ENCODE measurements at regions not wholly inside any gene's neighbourhood (a gene's known extent, or its start where the extent isn't known, plus 50 kb on each side); places are given as distances from the start of the nearest gene placed in this dataset.

GRCh38 chr6:104324301-104324700 is 535.4 kb downstream of the HACE1 start:
- TF ChIP-seq EZH2 (IDR thresholded peaks at IDR 0.05; ENCODE audit: borderline replicate concordance, low read length) (no peak), CTCF (IDR thresholded peaks at IDR 0.05; ENCODE audit: low read length) (no peak)
- no peaks in the 10 kb centered on the region for H3K79me2 ChIP-seq (ENCODE audit: insufficient read depth, low read length)
- H2AFZ ChIP-seq (ENCODE audit: low read length), result no peak overlapping the region
- no peak overlapping the region for H3K4me3 ChIP-seq (ENCODE audit: low read depth, low read length, poor library complexity, severe bottlenecking)
- H3F3A ChIP-seq (ENCODE audit: insufficient read depth, low read length), result no peaks in the 10 kb centered on the region
- no peaks in the 10 kb centered on the region for H4K20me1 ChIP-seq (ENCODE audit: insufficient read depth, low read length)
- H3K4me2 ChIP-seq (ENCODE audit: low read length), result no peak overlapping the region
- H3K27me3 ChIP-seq (ENCODE audit: insufficient read depth, low read length), result no peaks in the 10 kb centered on the region
- H3K27ac ChIP-seq (ENCODE audit: low read depth, low read length, poor library complexity, severe bottlenecking), result no peak overlapping the region
- no peaks in the 10 kb centered on the region for H3K9me2 ChIP-seq (ENCODE audit: low read depth, low read length)
- H3K9me3 ChIP-seq (ENCODE audit: low read length), result no peaks in the 10 kb centered on the region
- H3K36me3 ChIP-seq (ENCODE audit: insufficient read depth, low read length), result no peaks in the 10 kb centered on the region
- no peaks in the 10 kb centered on the region for H3K4me1 ChIP-seq (ENCODE audit: insufficient read depth, low read length, severe bottlenecking)
- H3K9ac ChIP-seq (ENCODE audit: low read length), result no peak overlapping the region

- Histone ChIP-seq H3K4me1 (ENCODE audit: insufficient read depth, low read length, severe bottlenecking) (no peaks in the 10 kb centered on the region), H3K27ac (ENCODE audit: low read depth, low read length, poor library complexity, severe bottlenecking) (no peak overlapping the region), H3K36me3 (ENCODE audit: insufficient read depth, low read length) (no peaks in the 10 kb centered on the region), H2AFZ (ENCODE audit: low read length) (no peak overlapping the region), H4K20me1 (ENCODE audit: insufficient read depth, low read length) (no peaks in the 10 kb centered on the region), H3K9me3 (ENCODE audit: low read length) (no peaks in the 10 kb centered on the region), H3K27me3 (ENCODE audit: insufficient read depth, low read length) (no peaks in the 10 kb centered on the region), H3K9me2 (ENCODE audit: low read depth, low read length) (no peaks in the 10 kb centered on the region), H3K4me3 (ENCODE audit: low read depth, low read length, poor library complexity, severe bottlenecking) (no peak overlapping the region), H3K4me2 (ENCODE audit: low read length) (no peak overlapping the region), H3K79me2 (ENCODE audit: insufficient read depth, low read length) (no peaks in the 10 kb centered on the region), H3F3A (ENCODE audit: insufficient read depth, low read length) (no peaks in the 10 kb centered on the region), H3K9ac (ENCODE audit: low read length) (no peak overlapping the region)
- TF ChIP-seq EZH2 (IDR thresholded peaks at IDR 0.05; ENCODE audit: borderline replicate concordance, low read length), result no peak
- TF ChIP-seq CTCF (IDR thresholded peaks at IDR 0.05; ENCODE audit: low read length), result no peak
These were observed 536.9 kb downstream of the HACE1 start for GRCh38 chr6:104322841-104323240.

- Histone ChIP-seq H3K4me2 (ENCODE audit: low read length) (no peak overlapping the region), H3K4me3 (ENCODE audit: low read depth, low read length, poor library complexity, severe bottlenecking) (no peak overlapping the region), H3K9ac (ENCODE audit: low read length) (no peak overlapping the region), H2AFZ (ENCODE audit: low read length) (no peak overlapping the region), H4K20me1 (ENCODE audit: insufficient read depth, low read length) (no peaks in the 10 kb centered on the region), H3K79me2 (ENCODE audit: insufficient read depth, low read length) (no peaks in the 10 kb centered on the region), H3K4me1 (ENCODE audit: insufficient read depth, low read length, severe bottlenecking) (no peaks in the 10 kb centered on the region), H3K27ac (ENCODE audit: low read depth, low read length, poor library complexity, severe bottlenecking) (no peak overlapping the region), H3K36me3 (ENCODE audit: insufficient read depth, low read length) (no peaks in the 10 kb centered on the region), H3K9me2 (ENCODE audit: low read depth, low read length) (no peaks in the 10 kb centered on the region), H3F3A (ENCODE audit: insufficient read depth, low read length) (no peaks in the 10 kb centered on the region), H3K27me3 (ENCODE audit: insufficient read depth, low read length) (no peaks in the 10 kb centered on the region), H3K9me3 (ENCODE audit: low read length) (no peaks in the 10 kb centered on the region)
- TF ChIP-seq EZH2 (IDR thresholded peaks at IDR 0.05; ENCODE audit: borderline replicate concordance, low read length) (no peak), CTCF (IDR thresholded peaks at IDR 0.05; ENCODE audit: low read length) (no peak)
These were observed 538.4 kb downstream of the HACE1 start for GRCh38 chr6:104321301-104321700.

All from OCI-LY1 (cell line).